ENCODE measurements at regions not wholly inside any gene's neighbourhood (a gene's known extent, or its start where the extent isn't known, plus 50 kb on each side); places are given as distances from the start of the nearest gene placed in this dataset.

DNA sequence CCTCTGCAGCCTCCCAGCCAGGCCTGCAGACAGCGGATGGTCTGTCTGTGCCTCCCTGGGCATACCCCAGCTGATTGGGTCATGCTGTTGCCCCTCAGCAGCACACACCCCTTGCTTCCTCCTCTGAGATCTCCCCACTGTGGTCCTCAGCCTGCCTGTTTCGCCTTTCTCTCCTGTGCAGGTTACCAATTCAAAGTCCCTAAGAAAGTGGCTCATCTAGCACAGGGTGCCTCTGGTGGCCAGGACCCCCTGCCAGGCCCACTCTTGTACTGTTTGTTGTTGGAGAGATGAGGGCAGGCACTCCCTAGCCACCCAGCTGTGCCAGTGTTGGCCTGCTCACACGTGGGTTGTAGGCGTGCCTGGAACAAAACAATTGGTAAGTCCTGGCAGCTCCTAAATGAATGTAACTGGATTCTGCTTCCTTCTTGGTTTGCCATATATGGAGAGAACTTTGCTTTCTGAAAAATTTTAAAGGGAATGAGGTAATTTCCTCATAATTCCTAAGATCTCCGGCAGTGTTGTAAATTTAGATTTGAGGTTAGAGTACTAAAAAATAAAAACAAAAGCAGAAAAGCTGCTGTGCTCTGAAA lies 213.2 kb upstream of the IL12A start:
- peak; percentile 27 for DNase-seq

DNA sequence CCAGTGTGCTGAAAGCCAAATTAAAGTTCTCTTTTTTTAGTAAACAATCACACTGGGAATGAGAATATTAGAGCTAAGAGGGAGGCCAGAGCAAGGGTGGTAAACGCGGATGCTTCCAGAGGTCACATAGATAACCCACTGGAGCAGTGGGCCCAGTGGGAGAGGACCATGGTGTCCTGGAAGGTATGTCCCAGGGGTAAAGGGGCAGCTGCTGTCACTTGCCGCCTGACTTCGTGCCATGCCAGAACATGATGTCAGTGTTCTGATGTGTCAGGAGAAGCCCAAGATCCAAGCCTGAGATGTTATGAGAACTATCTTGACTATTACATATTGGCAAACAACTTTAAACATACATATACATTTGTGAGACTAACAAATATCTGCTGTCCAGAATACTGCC lies 211.9 kb upstream of the IL12A start:
- DNase-seq = no peak

DNA sequence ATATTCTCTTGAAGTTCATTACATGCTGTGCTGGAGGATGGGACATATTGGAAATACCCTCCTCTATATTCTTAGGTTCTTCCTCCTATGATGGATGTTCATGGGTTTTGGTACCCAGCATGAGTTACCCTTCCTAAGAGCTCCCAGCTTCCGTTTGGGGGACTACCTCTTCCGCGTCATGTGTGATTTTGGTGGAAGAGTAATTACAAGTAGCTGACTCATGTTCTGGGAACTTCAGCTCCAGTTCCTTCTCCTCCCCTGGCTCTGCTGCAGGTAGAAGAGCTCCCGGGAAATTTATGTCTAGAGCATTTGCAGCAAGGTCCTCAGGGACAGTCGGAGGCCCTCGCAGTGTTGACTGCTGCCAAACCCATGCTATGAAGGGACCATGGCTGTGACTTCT lies 208.8 kb upstream of the IL12A start:
- DNase-seq = no peak

DNA sequence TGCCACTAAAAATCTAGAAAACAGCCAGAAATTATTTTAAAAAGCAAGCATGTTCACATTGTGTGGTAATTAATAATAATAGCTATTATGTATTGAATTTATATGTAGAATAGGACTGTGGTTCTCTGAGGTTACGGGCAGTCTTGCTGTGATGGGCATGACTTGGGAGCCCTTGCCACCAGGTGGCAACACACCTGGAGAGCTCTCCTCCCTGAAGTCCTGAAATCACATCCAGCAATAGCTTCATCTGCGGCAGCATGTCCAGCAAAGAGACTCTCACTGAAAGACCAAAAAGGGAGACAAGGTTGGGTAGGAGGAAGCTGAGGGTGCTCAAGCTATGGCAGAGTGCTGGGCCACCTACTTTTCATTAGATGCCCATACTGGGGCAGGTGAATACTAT lies 206.8 kb upstream of the IL12A start:
- no peak for DNase-seq

DNA sequence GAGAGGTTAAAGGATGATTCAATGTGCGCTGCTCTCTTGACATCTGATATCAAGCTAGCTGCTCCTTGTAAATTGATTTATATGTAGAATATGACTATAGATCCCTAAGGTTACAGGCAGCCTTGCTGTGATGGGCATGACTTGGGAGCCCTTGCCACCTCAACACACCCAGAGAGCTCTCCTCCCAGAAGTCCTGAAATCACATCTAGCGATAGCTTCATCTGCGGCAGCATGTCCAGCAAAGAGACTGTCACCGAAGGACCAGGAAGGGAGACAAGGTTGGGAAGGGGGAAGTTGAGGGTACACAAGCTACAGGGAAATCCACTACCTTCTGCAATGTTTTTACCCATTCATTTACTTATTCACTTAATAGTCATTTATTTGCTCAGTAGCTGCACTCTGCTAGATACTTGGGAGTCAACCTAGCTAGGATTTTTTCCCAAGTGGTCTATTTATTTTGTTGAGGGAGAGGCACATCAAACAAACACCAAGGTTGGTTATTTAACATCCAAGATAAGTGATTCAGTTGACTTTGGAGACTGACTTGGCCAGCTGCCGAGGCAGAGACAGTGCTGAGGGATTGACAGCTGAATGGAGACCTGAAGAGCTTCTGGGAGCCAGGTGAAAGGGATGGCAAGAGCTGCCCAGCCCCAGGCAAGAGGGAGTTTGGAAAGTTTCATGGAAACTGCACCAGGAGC lies 205.8 kb upstream of the IL12A start:
- DNase-seq = no peak

DNA sequence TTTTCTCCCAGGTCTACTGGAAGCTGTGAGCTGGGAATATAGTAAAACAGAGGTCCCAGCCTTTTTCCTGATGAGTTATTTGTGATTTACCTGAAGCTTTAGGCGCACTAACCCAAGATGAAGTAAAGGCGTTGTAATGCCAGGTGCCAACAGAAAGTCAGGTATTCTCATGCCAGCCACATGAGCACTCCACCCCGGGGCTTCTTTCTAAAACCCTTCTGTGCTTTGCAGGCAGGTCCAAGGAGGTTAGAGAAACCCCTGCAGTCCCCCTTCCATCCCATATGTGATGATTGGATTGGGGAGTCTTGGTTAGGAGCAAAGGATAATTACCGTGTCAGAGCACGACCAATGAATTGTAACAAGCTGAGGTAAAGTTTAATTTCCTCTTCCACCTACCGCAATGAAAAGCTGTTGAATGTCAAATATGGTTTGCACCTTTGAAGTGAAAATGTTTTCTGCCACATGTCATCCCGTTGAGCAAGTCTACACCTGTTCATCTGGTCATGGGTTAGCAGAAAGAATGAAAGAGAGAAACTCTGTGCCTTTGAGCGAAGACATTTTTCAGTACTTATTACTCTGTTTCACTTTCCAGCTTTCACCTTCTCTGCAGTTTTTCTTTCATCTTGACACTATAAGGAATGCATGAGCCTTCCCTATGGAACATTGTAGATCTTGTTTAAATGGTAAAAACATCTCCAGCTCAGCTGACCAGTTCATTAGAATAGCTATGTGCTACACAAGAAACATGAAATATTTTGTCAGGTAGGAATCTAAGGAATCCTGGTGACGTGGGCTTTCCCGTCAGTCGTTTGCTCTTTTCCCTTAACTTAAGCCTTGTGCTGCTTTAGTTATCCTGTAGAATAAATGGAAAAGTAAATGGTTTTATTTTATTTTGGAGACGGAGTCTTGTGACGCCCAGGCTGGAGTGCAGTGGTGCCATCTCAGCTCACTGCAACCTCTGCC lies 204.6 kb upstream of the IL12A start:
- no peak for DNase-seq

DNA sequence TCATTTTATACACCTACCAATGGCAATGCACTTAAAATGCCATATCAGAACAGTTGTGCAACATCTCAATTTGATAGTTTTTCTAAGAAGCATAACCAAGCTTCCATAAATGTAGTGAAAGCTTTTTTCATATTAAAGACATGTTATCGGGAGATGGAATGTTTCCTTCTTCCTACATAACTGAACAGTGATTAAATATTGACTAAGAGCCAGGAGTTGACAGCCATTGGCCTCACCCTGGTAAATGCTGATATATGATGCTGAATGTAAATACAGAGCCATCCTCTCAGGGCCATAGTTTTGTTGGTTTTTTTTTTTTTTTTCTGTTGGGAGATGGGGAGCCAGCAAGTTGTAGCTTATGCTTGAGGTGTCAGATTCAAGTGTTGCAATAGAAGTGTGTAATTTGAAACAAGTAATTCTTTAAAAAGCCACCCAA lies 203.3 kb upstream of the IL12A start:
- no peak for DNase-seq

DNA sequence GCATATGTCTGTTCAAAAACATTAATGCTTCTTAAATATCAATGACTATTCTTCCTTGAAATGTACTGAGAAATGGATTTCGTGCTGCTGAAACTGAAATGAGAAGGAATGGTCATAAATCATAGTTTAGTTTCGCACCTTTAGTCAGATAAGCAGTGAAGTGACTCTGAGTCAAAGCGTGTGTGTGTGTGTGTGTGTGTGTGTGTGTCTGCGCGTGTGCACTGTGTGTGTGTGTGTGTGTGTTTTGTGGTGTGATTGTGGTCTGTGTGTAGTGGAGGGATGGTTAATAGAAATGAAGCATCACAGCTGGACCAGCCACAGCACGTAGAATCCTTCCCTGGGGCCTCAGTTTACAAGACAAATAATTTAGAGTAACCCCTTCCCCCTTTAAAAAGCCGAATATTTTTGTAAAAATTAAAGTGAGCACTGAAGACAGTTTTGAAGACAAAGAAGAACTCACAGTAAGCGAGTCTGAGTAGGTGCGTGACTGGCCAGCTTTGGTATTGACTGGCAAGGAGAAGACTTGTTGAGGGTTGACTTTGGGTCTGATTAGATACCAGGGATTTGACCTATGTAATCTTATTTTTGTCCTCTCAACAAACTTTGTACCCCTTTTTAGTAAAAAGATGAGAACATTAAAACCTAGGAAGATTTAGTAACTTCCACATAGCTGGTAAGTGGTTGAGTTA lies 202.0 kb upstream of the IL12A start:
- DNase-seq = no peak

DNA sequence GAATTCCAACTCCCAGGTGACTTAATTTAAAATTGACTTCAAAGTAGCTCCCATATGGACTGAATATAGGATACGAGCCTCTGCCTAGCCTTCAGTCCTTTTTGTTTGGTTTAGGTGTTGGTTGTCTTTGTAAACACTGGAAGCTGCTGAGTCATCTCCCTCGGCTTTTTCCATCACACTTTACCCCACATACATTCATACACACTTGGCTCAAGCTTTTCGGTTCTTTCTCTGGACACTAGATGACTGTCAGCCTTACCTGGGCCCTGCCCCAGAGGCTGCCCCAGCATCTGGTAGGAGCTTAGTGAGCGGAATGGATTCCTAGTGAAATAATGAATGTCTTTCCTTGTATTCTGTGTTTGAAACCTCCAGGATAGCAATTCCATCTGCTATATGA lies 201.5 kb upstream of the IL12A start:
- DNase-seq = peak; percentile 38

DNA sequence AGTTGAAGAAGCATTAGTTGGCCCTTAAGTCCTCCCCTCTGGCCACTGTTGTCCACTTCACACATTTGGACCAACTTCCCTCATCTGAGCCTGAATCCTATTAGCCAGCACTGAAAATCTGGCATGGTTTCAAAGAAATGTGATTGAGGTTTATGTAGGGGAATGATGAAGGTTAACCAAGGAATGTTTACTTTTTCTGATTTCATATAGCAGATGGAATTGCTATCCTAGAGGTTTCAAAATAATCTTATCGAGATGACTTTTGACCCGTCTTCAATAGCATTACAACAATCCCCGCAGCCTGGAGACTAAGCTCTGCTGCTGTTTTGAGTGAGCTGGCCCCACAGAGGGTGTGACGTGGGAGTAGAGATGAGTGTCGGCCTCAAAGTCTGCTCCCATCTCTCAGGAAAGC lies 200.8 kb upstream of the IL12A start:
- no peak for DNase-seq

DNA sequence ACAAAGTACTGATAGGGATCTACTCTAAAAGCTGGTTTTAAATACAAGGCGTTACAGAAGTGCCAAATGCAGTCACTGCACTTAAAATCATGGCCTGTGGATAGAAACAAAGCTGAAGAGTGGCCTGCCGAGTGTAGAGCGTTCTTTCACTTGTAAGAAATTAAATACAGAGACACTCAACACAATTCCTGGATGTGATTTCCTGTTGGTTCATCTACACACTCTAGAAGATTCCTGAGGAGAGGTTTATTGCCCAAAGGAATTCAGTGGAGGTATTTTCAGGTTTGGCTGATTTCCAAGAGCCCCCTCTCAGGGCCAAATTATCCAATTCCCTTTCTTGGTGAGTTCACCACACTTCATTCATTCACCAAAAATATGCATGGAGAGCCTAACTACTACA lies 200.3 kb upstream of the IL12A start:
- no peak for DNase-seq

DNA sequence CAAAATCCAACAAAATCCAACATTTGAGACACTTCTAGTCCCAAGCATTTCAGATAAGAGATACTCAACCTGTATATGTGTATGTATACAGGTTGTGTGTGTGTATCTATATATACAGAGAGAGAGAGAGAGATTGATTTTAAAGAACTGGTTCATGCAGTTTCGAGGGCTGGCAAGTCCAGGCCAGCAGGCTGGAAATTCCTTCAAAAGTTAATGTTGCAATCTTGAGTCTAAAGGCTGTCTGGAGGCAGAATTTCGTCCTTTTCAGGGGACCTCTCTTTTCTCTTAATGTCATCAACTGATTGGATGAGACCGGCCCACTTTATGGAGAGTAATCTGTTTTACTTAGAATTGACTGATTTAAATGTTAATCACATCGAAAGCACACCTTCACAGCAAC lies 199.6 kb upstream of the IL12A start:
- DNase-seq = no peak

DNA sequence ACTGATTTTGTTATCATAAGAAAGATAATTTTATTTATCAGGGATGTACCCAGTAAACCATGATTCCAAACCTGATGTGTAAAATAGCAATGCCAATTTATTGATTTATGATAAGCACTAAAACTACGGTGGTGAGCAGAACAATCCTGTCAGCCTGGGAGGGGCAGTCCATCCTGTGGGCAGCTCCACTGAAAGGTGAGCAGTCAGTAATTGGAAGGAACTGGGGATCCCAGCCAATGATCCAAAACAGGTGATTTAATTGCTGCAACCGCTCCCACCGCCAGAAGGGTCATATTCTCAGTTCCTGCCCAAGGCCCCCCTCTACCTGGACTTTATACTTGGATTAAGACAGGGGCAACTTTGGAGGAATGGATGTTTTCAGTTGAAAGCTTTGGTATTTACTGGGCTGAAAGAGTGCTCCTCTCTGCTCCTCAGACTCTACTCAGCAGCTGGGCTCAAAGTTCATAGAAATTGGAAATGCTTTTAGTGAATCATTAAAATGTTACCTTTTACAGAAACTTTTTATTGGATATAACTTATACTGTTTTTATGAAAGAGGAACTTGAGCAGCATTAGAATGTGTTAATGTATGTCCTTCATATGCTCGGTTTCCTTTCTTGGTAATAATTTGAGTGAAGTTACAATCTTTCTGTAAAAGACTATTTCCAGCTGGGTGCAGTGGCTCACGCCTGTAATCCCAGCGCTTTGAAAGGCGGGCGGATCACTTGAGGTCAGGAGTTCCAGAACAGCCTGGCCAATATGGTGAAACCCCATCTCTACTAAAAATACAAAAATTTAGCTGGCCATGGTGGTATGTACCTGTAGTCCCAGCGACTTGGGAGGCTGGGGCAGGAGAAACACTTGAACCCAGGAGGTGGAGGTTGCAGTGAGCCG lies 198.6 kb upstream of the IL12A start:
- no peak for DNase-seq

DNA sequence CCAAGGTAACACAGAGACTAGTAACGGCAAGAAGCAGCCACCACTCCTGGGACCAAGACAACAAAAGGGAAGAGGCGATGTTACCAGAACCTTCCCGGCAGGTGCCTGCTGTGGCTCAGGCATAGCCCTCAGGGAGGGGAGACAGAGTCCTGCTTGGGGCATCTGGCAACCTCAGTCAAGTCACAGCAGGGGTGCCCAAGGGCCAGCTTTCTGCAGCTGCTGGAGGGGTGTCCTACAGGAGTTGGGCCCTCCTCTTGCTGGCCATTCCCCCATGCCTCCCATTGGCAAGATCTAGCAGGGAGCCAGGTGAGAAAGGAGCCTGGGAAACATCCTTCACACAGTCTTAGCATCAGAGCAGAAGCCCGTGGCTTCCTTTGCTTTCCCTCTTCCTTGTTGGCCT lies 197.3 kb upstream of the IL12A start:
- no peak for DNase-seq

DNA sequence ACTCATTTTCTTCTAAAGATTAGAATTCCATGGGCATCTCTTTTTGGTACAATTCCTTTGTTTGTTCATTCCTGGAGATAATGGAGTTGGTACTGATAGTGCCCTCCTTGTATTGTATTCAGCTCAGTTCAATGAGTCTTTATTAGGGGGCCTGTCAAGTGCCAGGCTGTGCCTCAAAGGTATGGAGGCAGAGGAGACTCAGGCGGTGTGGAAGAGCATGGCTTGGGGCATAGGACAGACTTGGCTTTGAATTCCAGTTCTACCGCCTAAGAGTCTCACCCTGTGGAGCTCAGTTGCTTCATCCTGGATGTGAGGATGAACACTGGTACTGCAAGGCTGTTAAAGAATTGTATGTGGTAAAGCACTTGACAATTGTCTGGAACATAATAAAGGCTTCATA lies 196.6 kb upstream of the IL12A start:
- DNase-seq = no peak

DNA sequence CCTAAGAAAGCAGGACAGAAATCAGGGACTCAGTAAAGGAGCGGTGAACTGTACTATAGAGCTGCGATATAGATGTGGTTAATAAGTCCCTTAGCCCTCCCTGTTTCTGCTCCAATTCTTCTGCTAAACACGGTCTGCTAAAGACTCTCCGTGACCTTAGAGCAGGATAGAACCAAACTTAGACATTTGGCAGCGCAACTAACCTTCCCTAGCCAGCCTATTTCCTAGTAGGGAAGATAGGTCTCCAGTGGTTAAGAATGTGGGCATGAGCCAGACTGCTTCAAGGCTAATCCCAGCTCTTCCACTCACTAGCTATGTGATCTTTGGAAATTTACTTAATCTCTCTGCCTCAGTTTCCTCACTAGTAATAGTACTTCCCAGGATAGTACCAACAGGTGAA lies 193.6 kb upstream of the IL12A start:
- DNase-seq = no peak

DNA sequence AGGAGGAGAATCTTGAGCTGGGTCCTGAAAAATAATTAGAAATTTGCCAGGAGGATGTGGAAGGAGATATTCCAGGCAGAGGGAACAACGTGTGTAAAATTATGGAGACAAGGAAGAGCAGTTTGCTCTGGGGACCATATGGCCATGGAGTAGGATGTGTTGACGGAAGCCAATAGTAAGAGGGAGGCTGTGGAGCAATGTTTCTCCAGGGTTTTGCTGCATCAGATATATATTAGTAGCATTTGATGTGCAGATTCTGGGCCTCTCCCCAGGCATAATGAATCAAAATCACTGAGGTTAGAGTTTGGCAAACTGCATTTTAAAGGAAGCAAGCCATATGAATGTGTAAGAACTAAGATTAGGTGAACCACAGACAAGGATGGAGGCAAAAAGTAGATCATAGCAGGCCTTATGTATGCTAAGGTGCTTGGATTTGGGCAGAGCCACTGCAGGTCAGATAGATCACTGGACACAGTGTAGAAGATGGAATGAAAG lies 192.9 kb upstream of the IL12A start:
- DNase-seq = no peak

DNA sequence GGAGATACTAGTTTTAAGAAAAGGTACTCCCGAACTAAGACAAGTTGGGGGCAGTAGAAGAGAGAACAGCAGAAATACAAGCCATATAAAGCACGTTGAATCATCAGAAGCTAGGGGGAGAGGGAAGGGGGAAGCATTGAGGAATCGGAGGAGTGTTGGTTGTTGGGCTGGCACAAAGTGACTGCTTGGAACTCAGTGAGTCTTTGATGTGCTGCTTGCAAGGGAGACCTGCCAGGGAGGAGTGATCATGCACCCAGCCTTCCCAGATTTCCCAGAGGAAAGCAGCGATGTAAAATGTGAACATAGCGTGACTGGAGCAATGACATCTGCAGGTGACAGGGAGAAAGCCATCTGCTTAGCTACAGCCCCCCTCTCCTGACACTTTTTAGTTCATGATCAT lies 192.4 kb upstream of the IL12A start:
- no peak for DNase-seq

DNA sequence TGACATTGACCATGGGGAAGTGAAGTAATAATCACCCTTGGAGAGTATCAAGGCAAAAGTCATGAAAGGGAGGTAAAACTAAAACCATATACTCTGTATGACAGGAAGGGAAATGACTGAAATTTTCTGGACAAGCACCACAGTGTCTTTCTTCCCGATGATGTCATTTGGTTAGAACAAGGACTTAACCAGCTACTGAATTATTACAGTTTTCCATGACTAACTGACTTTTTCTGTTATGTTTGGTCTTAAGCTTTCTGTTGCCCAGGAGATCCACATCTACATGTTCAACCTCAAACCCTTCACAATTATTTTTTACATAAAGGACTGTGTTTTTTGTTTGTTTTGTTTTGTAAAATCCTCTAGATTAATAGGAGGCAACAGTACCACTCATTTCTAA lies 191.9 kb upstream of the IL12A start:
- DNase-seq = no peak

DNA sequence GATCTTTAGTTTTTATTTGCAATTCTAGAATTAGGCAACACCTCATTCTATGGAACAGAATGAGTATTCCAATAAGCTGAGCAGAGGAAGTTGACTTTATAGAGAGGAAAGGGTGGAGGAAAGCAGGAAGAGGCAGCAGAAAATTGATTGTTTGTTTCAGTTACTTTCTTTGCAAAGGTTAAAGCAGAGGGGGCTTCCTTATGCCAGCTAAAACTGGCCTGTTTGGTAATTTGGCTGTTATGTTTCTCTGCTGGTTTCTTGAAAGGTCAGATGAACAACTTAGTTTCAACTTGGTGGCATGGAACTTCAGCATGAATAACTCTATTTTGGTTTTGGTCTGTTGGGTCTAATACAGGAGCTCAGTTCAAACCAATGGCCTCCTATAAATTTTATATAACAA lies 190.9 kb upstream of the IL12A start:
- DNase-seq = no peak

DNA sequence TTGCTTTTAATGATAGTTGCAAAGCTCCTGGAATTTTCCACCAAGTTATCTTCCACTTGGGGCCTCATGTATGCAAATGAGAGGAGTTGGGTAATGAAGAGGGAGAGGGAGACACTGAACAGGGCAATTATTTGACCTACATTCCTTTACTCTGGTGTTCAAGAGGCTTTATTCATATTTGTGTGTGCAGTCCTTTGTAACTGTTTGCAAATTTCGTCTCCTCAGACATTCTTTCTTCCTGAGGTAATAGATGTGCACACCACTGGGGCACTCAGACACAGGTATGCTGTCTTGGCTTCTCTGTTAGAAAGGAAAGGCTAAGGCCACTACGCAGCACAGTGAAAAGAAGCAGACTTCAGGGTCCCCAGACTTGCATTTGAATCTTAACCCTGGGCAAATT lies 189.7 kb upstream of the IL12A start:
- no peak for DNase-seq
